Ovary (tissue), 7 donors: ENCODE measurements at regions not wholly inside any gene's neighbourhood (a gene's known extent, or its start where the extent isn't known, plus 50 kb on each side); places are given as distances from the start of the nearest gene placed in this dataset.

Experiments
- DNase-seq, 5 donors: peaks; one replicate each; pipeline ENCODE4 v3.0.0-alpha.2; 2019 to 2020
- H3K27ac ChIP-seq, 2 donors: fragments of 200-600 bp; one replicate each; pipeline versions ENCODE4 v1.5.1 to v1.8.0; 2019 to 2022
- H3K27me3 ChIP-seq: fragments of 200-600 bp; one replicate; pipeline ENCODE4 v1.8.0; 2022
- H3K36me3 ChIP-seq: fragments of 200-600 bp; sonication (generic); one replicate; pipeline ENCODE4 v1.5.1; 2019
- H3K4me1 ChIP-seq: one replicate; pipeline ENCODE4 v1.8.1; 2013; ENCODE audit warnings: mild to moderate bottlenecking, moderate library complexity; ENCODE audit not compliant: insufficient read depth
- H3K4me3 ChIP-seq: fragments of 200-600 bp; sonication (generic); one replicate; pipeline ENCODE4 v1.5.1; 2017
- H3K9me3 ChIP-seq, 2 donors: fragments of 200-600 bp in 1 of 2; sonication (generic) in 1 of 2; one replicate each; pipeline versions ENCODE4 v1.5.1 to v1.8.1; 2013 to 2019; ENCODE audit warnings: mild to moderate bottlenecking in 1 of 2, moderate library complexity in 1 of 2
- EP300 ChIP-seq: sonication (generic); formaldehyde crosslinking; IDR thresholded peaks from one replicate; pipeline ENCODE4 v1.6.1; 2017; ENCODE audit warnings: antibody characterized with exemption
- POLR2A ChIP-seq: fragments of 450-650 bp; IDR thresholded peaks from one replicate; pipeline ENCODE4 v1.6.1; 2017; ENCODE audit warnings: antibody characterized with exemption, mild to moderate bottlenecking, moderate library complexity
- WGBS, 3 donors: extraction: QIAGEN DNeasy Blood & Tissue Kit in 1 of 3; methylation state at CpG; one replicate each; pipeline versions ENCODE4 v1.1.5 to v1.1.7; 2013 to 2017; 5-methylcytosine and 5-hydroxymethylcytosine counted together
- intact Hi-C, 4 donors: fragments of 100-400 bp; cut with DNase I; formaldehyde crosslinking; loops; one replicate each; pipeline versions ENCODE4 v1.11.0 to v1.15.1; 2022 to 2023
- TF ChIP-seq, protein P1 (sequence below), 3 donors: fragments of 450-650 bp in 2 of 3; fragments of 200-600 bp in 1 of 3; IDR thresholded peaks; one replicate each; pipeline versions ENCODE4 v1.5.1 to v1.8.0; 2016 to 2022; ENCODE audit warnings: antibody characterized with exemption in 3 of 3, mild to moderate bottlenecking in 1 of 3
- donor health status: DM: no; HTN: no; CAD: no; lungs with moderate emphysema.
- donor health status: DM: no; HTN: no; CAD: no.
- donor health status: Bipolar disorder and iron deficiency.
- donor health status: DM: no; HTN: no; CAD: no.
- donor health status: DM: yes; HTN: yes; CAD: no.

DNA sequence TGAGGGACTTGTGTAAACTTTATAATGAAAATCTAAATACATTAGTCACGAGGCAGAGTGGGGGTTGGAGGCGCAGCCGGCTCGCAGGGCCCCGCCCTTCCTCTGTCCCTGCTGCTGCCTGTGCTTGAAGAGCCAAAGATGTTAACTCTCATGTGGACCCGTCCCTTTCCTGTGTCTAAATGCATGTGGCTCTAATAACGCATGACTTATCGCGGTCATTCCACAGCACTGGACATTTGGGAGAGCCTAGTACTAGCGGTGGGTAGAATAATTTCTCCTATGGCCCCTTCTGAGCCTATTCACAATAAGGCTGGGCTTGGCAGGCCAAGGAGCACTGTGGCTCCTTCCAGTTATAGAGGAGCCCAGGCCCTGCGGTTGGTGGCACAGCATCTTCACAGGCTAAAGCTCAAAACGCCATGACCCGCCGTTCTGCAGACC, 82.3 kb upstream of the SIMC1 start:
- intact Hi-C loops, result no loop called here
- Histone ChIP-seq H3K27me3 (no peaks in the 10 kb centered on the region), H3K27ac (no peak overlapping the region), H3K4me1 (peaks cover 22% of the 10 kb centered on the region), H3K4me3 (no peak overlapping the region), H3K36me3 (no peaks in the 10 kb centered on the region), H3K9me3 (no peaks in the 10 kb centered on the region)
- TF ChIP-seq, protein P1, sequence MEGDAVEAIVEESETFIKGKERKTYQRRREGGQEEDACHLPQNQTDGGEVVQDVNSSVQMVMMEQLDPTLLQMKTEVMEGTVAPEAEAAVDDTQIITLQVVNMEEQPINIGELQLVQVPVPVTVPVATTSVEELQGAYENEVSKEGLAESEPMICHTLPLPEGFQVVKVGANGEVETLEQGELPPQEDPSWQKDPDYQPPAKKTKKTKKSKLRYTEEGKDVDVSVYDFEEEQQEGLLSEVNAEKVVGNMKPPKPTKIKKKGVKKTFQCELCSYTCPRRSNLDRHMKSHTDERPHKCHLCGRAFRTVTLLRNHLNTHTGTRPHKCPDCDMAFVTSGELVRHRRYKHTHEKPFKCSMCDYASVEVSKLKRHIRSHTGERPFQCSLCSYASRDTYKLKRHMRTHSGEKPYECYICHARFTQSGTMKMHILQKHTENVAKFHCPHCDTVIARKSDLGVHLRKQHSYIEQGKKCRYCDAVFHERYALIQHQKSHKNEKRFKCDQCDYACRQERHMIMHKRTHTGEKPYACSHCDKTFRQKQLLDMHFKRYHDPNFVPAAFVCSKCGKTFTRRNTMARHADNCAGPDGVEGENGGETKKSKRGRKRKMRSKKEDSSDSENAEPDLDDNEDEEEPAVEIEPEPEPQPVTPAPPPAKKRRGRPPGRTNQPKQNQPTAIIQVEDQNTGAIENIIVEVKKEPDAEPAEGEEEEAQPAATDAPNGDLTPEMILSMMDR (IDR thresholded peaks at IDR 0.05), result no peak
- TF ChIP-seq EP300 (no peak), POLR2A (no peak)
- DNase-seq, result no peak
- 86 to 93% (median 91%) methylated on average over 14 of the region's 14 CpGs for WGBS, 3 donors

DNA sequence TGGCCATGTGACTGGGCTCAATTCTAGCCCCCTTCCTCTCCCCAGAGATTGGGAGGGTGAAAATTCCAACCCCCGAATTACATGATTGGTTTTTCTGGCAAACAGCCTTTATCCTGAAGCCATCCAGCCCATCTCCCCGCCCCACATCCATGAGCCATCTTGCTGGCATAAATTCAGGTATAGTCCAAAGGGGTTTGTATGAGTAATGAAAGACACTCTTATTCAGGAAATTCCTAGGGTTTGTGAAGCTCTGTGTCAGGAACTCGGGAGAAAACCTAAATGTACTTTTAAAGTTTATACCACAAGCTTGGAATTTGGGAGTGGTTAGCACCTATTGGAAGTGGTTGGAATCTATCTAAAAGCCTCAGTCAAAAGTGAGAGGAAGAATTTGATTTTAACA, 80.6 kb upstream of the SIMC1 start:
- H3K36me3 ChIP-seq, result no peaks in the 10 kb centered on the region
- no peaks in the 10 kb centered on the region for H3K9me3 ChIP-seq
- H3K4me3 ChIP-seq, result no peak overlapping the region
- no peak overlapping the region for H3K27ac ChIP-seq
- TF ChIP-seq, protein P1 (IDR thresholded peaks at IDR 0.05), result no peak
- TF ChIP-seq POLR2A, result no peak
- TF ChIP-seq EP300, result no peak
- WGBS, 3 donors, result 55 to 72% (median 66%) methylated on average over 3 of the region's 3 CpGs
- H3K4me1 ChIP-seq, result peaks cover 20% of the 10 kb centered on the region
- H3K27me3 ChIP-seq, result no peaks in the 10 kb centered on the region
- intact Hi-C loops, result no loop called here
- DNase-seq, result no peak

DNA sequence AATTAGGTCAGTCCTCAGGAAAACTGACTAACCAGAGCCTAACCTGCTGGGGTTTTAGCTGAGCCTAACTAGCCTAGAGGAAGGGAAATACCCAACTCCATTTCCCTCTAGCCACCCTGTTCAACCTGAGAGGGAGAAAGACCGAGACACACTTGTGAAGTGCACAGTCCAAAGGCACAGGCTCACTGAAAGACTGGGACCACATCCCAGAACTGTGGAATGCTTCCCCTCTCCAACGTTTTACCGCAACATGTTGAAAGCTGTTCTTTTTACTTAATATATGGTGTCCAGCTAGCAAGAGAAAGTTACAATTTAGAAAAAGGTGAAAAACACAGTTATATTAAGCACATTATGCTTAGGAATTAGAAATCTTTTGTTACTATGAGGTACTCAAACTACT, 76.8 kb upstream of the SIMC1 start:
- no peaks in the 10 kb centered on the region for H3K9me3 ChIP-seq
- 2 to 79% (median 20%) methylated on average over 3 of the region's 3 CpGs for WGBS, 3 donors
- H3K27me3 ChIP-seq, result no peaks in the 10 kb centered on the region
- no peak overlapping the region for H3K4me3 ChIP-seq
- no peak overlapping the region for H3K27ac ChIP-seq
- DNase-seq, result peak in 1 of 5 donors; percentile 64
- TF ChIP-seq, protein P1 (IDR thresholded peaks at IDR 0.05), result no peak
- TF ChIP-seq EP300, result no peak
- TF ChIP-seq POLR2A, result no peak
- H3K36me3 ChIP-seq, result no peaks in the 10 kb centered on the region
- intact Hi-C loops, result no loop called here
- H3K4me1 ChIP-seq, result peaks cover 3% of the 10 kb centered on the region

DNA sequence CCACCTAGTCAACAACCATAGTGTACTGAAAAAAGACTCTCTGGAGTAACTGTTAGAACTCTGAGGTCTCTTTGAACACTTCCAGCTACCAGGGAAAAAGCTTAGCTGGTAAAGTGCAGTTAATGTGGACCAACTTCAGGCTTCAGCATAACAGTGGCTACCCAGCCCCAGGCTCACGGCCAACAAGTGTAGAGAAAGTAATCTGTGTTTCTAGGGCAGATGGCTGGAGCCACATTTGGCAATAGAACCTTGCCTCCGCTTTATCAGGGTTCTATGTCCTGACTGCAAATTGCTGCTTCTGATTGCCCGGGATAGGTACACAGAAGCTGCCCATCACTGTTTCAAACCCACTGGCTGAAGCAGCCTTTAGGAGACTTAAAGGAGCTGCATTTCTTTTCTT, 76.0 kb upstream of the SIMC1 start:
- peaks cover 3% of the 10 kb centered on the region for H3K4me1 ChIP-seq
- no peaks in the 10 kb centered on the region for H3K9me3 ChIP-seq
- H3K36me3 ChIP-seq, result no peaks in the 10 kb centered on the region
- H3K27me3 ChIP-seq, result no peaks in the 10 kb centered on the region
- 16 to 24% (median 19%) methylated on average over 3 of the region's 3 CpGs for WGBS, 3 donors
- H3K4me3 ChIP-seq, result no peak overlapping the region
- TF ChIP-seq EP300, result no peak
- TF ChIP-seq, protein P1 (IDR thresholded peaks at IDR 0.05), result no peak
- intact Hi-C loops, result no loop called here
- peak overlapping the region in 1 of 2 donors; percentile 10 for H3K27ac ChIP-seq
- DNase-seq, result peak in 4 of 5 donors; percentile 61 to 74 (median 64)
